ENCODE measurements at regions not wholly inside any gene's neighbourhood (a gene's known extent, or its start where the extent isn't known, plus 50 kb on each side); places are given as distances from the start of the nearest gene placed in this dataset.

DNA sequence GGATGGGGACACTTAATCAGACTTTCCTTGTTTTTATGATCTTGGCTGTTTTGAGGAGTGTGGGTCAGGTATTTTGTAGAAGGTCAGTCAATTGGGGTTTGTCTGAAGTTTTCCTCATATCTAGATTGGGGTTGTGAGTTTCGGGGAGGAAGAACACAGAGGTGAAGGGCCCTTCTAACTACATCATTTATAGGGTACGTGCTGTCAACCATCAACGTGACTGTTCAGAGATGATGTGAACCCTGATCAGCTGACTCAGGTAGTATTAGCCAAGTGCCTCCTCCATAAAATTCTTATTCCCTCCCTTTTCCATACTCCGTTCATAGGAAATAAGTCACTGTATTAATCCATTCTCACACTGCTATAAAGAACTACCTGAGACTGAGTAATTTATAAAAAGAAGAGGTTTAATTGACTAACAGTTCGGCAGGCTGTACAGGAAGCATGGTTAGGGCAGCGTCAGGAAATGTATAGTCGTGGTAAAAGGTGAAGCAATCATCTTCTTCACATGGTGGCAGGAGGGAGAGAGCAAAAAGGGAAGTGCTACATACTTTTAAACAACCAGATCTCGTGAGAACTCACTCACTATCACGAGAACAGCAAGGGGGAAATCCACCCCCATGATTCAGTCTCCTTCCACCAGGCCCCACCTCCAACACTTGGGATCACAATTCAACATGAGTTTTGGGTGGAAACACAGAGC, 547.1 kb upstream of the LINC00305 start:
- FAIRE-seq (no peak), DNase-seq (ENCODE audit: low read depth) (no peak)
- Histone ChIP-seq H3K27me3 (ENCODE audit: control insufficient read depth, insufficient read depth, low read length) (no peaks in the 10 kb centered on the region), H3K4me3 (ENCODE audit: low read depth, low read length) (no peak overlapping the region), H3K36me3 (ENCODE audit: control insufficient read depth, insufficient read depth, low read length) (no peaks in the 10 kb centered on the region)
- no peak for TF ChIP-seq CTCF (IDR thresholded peaks at IDR 0.05; ENCODE audit: insufficient read depth, low read length, severe bottlenecking)

DNA sequence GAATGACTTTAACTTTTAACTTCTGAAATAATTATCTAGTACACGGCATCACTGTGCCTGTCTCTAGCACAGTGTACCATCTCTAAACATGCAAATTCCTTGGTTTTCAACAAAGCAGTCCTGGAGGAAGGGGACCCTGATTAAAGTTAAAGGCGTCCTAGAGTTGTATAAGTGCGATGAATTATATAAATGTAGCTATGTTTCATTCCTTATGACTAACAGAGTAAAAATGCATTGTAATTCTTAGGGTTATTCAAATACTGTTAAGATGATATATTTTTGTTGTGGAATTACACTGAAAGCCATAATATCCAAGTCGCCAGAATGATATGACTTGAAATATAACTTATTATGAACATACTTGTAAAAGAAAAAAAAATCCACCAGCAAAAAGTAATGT, 544.9 kb upstream of the LINC00305 start:
- TF ChIP-seq CTCF (IDR thresholded peaks at IDR 0.05; ENCODE audit: insufficient read depth, low read length, severe bottlenecking), result no peak
- DNase-seq (ENCODE audit: low read depth) (no peak), FAIRE-seq (no peak)
- no peaks in the 10 kb centered on the region for H3K27me3 ChIP-seq (ENCODE audit: control insufficient read depth, insufficient read depth, low read length)
- no peaks in the 10 kb centered on the region for H3K36me3 ChIP-seq (ENCODE audit: control insufficient read depth, insufficient read depth, low read length)
- H3K4me3 ChIP-seq (ENCODE audit: low read depth, low read length), result no peak overlapping the region

DNA sequence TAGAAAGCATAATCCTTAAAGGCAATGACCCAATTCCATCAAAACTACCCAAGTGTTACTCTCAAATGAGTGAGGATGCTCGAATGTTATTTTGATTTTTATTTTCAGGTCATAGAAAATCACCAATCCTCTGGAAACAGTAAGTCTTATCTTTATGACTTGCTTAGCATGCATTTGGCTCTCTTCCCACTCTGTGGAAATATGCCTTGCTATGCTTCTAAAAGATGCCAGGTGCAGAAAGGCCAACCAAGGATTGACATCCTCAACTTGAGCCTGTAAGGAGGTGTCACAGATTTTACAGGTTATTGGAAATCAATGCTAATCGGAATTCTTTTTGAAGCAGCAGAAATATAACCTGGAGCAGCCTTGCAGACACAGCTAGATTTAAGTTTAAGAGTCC, 543.9 kb upstream of the LINC00305 start:
- FAIRE-seq, result no peak
- TF ChIP-seq CTCF (IDR thresholded peaks at IDR 0.05; ENCODE audit: insufficient read depth, low read length, severe bottlenecking), result no peak

DNA sequence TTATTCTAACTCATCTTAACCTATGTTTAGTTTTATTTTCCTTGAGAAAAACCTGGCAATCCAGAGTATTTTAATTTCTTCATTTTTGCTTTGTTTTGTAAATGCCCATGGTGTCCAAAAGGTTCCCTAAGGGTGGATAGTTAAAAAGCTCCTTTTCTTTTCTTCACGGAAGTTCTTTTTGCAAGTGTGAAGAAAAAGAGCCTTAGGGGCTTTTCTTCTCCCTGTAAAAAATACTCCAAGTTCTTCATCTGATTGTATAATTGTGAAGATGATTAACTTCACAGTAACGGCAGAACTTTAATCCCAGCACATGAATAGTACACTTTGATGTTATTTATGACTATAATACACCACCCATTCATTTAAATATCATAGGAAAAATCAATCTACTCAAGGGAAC, 530.2 kb upstream of the LINC00305 start:
- FAIRE-seq (no peak), DNase-seq (ENCODE audit: low read depth) (no peak)
- H3K4me3 ChIP-seq (ENCODE audit: low read depth, low read length), result no peak overlapping the region
- no peaks in the 10 kb centered on the region for H3K27me3 ChIP-seq (ENCODE audit: control insufficient read depth, insufficient read depth, low read length)
- no peak for TF ChIP-seq CTCF (IDR thresholded peaks at IDR 0.05; ENCODE audit: insufficient read depth, low read length, severe bottlenecking)
- H3K36me3 ChIP-seq (ENCODE audit: control insufficient read depth, insufficient read depth, low read length), result no peaks in the 10 kb centered on the region

More for the DNA sequence above, 543.9 kb upstream of the LINC00305 start:
- H3K36me3 ChIP-seq (ENCODE audit: control insufficient read depth, insufficient read depth, low read length), result no peaks in the 10 kb centered on the region
- H3K4me3 ChIP-seq (ENCODE audit: low read depth, low read length), result no peak overlapping the region
- no peak for DNase-seq (ENCODE audit: low read depth)
- no peaks in the 10 kb centered on the region for H3K27me3 ChIP-seq (ENCODE audit: control insufficient read depth, insufficient read depth, low read length)

DNA sequence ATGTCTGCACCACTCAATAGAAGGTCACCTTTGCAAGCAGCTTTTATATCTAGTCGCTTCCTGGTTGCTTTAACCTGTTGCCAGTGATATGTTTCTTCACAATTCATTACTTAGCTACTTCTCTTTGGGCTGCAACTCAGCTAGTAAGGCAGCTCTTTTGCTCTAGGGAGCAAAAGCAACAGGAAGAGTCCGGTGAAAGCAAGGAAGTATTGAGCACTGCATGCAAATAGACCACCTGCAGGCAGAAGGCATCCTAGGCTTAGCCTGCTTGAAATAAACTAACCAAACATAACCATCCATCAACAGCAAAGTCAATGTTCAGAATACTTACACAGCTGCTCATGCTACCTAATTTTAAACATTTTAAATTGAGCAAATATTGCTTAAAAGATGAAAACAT, 529.2 kb upstream of the LINC00305 start:
- no peaks in the 10 kb centered on the region for H3K36me3 ChIP-seq (ENCODE audit: control insufficient read depth, insufficient read depth, low read length)

More for the DNA sequence above, 529.2 kb upstream of the LINC00305 start:
- TF ChIP-seq CTCF (IDR thresholded peaks at IDR 0.05; ENCODE audit: insufficient read depth, low read length, severe bottlenecking), result no peak
- DNase-seq (ENCODE audit: low read depth) (no peak), FAIRE-seq (no peak)
- H3K4me3 ChIP-seq (ENCODE audit: low read depth, low read length), result no peak overlapping the region
- no peaks in the 10 kb centered on the region for H3K27me3 ChIP-seq (ENCODE audit: control insufficient read depth, insufficient read depth, low read length)

All from bronchial epithelial cell (primary cell).